ENCODE measurements at regions not wholly inside any gene's neighbourhood (a gene's known extent, or its start where the extent isn't known, plus 50 kb on each side); places are given as distances from the start of the nearest gene placed in this dataset.

DNA sequence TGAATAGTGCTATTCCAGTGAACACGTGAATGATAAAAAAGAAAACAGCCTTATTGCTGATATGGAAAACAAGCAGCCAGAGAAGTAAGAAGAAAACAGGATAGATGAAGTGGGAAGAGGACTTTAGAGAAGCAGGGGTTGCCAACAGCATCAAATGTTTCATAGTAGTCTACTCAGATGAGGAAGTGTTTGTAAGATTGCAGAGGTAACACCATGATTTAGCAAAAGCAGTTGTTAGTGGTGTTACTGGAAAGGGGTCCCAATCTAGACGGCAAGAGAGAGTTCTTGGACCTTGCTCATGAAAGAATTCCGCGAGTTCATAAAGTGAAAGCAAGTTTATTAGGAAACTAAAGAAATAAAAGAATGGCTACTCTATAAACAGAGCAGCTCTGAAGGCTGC is 108.8 kb upstream of the MCTP2 start (continued):
- TF ChIP-seq RFX5 (IDR thresholded peaks at IDR 0.05; ENCODE audit: borderline replicate concordance, low read depth, low read length) (no peak), SP4 (IDR thresholded peaks at IDR 0.05; ENCODE audit: low read length) (no peak), KDM4A (IDR thresholded peaks at IDR 0.05; ENCODE audit: low read depth, low read length, severe bottlenecking) (no peak), BRCA1 (IDR thresholded peaks at IDR 0.05; ENCODE audit: low read depth, low read length) (no peak), JUN (IDR thresholded peaks at IDR 0.05; ENCODE audit: low read depth, low read length) (no peak)

Data from H1 (cell line).